SK-N-SH (cell line): ENCODE measurements at regions not wholly inside any gene's neighbourhood (a gene's known extent, or its start where the extent isn't known, plus 50 kb on each side); places are given as distances from the start of the nearest gene placed in this dataset.
"Not testable (repeated sequence)": the region's sequence is repeated elsewhere in the genome, so short reads cannot be mapped to it uniquely, and the experiment has no call there.

Experiments used
- CTCF ChIA-PET: fragments of 300-600, 350-600 bp; formaldehyde crosslinking; extraction: SDS; loops from one replicate; lab custom pipeline; 2021; lab: Yijun Ruan, JAX
- POLR2A ChIA-PET: fragments of 350-600 bp; sonication (Branson Sonifier 250); formaldehyde crosslinking; extraction: SDS; loops from one replicate; lab custom pipeline; 2020; ENCODE audit warnings: antibody characterized with exemption, inconsistent platforms; lab: Yijun Ruan, JAX
- DNase-seq: peaks from one replicate; pipeline ENCODE4 v3.0.0; 2012
- H2AFZ ChIP-seq: fragments of 200-600 bp; sonication (generic); 2 replicates; pipeline ENCODE4 v1.8.1; 2016; ENCODE audit warnings: antibody characterized with exemption, mild to moderate bottlenecking, low read depth
- H3F3A ChIP-seq: fragments of 200-600 bp; sonication (generic); replicated peaks from 2 replicates; pipeline ENCODE3; 2016; ENCODE audit warnings: antibody characterized with exemption, mild to moderate bottlenecking; ENCODE audit not compliant: insufficient read depth
- H3K27ac ChIP-seq, 2 experiments: fragments of 200-500 bp in 1 of 2; fragments of 200-600 bp in 1 of 2; sonication (Bioruptor generic) in 1 of 2; sonication (generic), shearing (Covaris generic) in 1 of 2; 2 replicates each; pipeline versions ENCODE4 v1.5.1 to v1.6.1; 2014 to 2016; ENCODE audit warnings: low read depth in 2 of 2, inconsistent platforms in 1 of 2, low read length in 1 of 2, mild to moderate bottlenecking in 1 of 2, mixed read lengths in 1 of 2
- H3K27me3 ChIP-seq: fragments of 200-600 bp; sonication (generic), shearing (Covaris generic); 2 replicates; pipeline ENCODE4 v1.6.1; 2016; ENCODE audit warnings: mixed run types; ENCODE audit not compliant: insufficient read depth
- H3K36me3 ChIP-seq, 2 experiments: fragments of 200-500 bp in 1 of 2; fragments of 200-600 bp in 1 of 2; sonication (Bioruptor generic) in 1 of 2; sonication (generic) in 1 of 2; replicated peaks in 1 of 2; 2 replicates each; pipeline versions ENCODE3 to v1.5.1; 2014 to 2016; ENCODE audit warnings: low read length in 1 of 2, mild to moderate bottlenecking in 1 of 2; ENCODE audit not compliant: insufficient read depth in 2 of 2, control insufficient read depth in 1 of 2
- H3K4me1 ChIP-seq, 2 experiments: fragments of 200-500 bp in 1 of 2; fragments of 200-600 bp in 1 of 2; sonication (Bioruptor generic) in 1 of 2; sonication (generic), shearing (Covaris generic) in 1 of 2; 2 replicates each; pipeline versions ENCODE4 v1.5.1 to v1.6.1; 2014 to 2016; ENCODE audit warnings: low read depth in 1 of 2, low read length in 1 of 2, mixed run types in 1 of 2; ENCODE audit not compliant: insufficient read depth in 2 of 2, control insufficient read depth in 1 of 2
- H3K4me2 ChIP-seq: fragments of 200-600 bp; sonication (generic), shearing (Covaris generic); 2 replicates; pipeline ENCODE4 v1.6.1; 2017; ENCODE audit warnings: mixed run types
- H3K4me3 ChIP-seq, 2 experiments: fragments of 200-500 bp in 1 of 2; fragments of 200-600 bp in 1 of 2; sonication (Bioruptor generic) in 1 of 2; sonication (generic), shearing (Covaris generic) in 1 of 2; 2 replicates each; pipeline versions ENCODE4 v1.5.1 to v1.8.1; 2014 to 2016; ENCODE audit warnings: low read depth in 2 of 2, inconsistent platforms in 1 of 2, low read length in 1 of 2, mild to moderate bottlenecking in 1 of 2, mixed read lengths in 1 of 2, moderate library complexity in 1 of 2
- H3K79me2 ChIP-seq: fragments of 200-600 bp; sonication (generic); 2 replicates; pipeline ENCODE4 v1.8.1; 2017; ENCODE audit warnings: mild to moderate bottlenecking; ENCODE audit not compliant: insufficient read depth
- H3K9ac ChIP-seq: fragments of 200-600 bp; sonication (generic); 2 replicates; pipeline ENCODE4 v1.6.1; 2017; ENCODE audit warnings: mixed run types
- H3K9me2 ChIP-seq: fragments of 200-600 bp; sonication (generic); 2 replicates; pipeline ENCODE4 v1.6.1; 2017; ENCODE audit warnings: mixed run types
- H3K9me3 ChIP-seq: fragments of 200-600 bp; sonication (generic); 2 replicates; pipeline ENCODE4 v1.6.1; 2017; ENCODE audit warnings: mixed run types, mild to moderate bottlenecking, moderate library complexity
- H4K20me1 ChIP-seq: fragments of 200-600 bp; sonication (generic); 2 replicates; pipeline ENCODE4 v1.6.1; 2017; ENCODE audit warnings: mild to moderate bottlenecking, mixed run types; ENCODE audit not compliant: insufficient read depth
- CTCF ChIP-seq: fragments of 200-600 bp; sonication (generic); IDR thresholded peaks from 2 replicates; pipeline ENCODE4 v1.6.1; 2017; ENCODE audit warnings: antibody characterized with exemption, mild to moderate bottlenecking, moderate library complexity
- ELF1 ChIP-seq: IDR thresholded peaks from 2 replicates; pipeline ENCODE4 v1.4.0; 2012
- EZH2phosphoT487 ChIP-seq: fragments of 200-600 bp; sonication (generic); IDR thresholded peaks from 2 replicates; pipeline ENCODE4 v1.6.1; 2017; ENCODE audit warnings: low read depth, mixed run types, mild to moderate bottlenecking, antibody characterized with exemption, moderate library complexity, borderline replicate concordance
- FOSL2 ChIP-seq: IDR thresholded peaks from 2 replicates; pipeline ENCODE4 v1.4.0; 2012; ENCODE audit warnings: low read depth, mild to moderate bottlenecking, moderate library complexity, borderline replicate concordance
- FOXM1 ChIP-seq: IDR thresholded peaks from 2 replicates; pipeline ENCODE4 v1.4.0; 2012; ENCODE audit warnings: low read depth, mild to moderate bottlenecking
- GABPA ChIP-seq: IDR thresholded peaks from 2 replicates; pipeline ENCODE4 v1.4.0; 2012; ENCODE audit warnings: low read depth, mild to moderate bottlenecking
- PBX3 ChIP-seq: IDR thresholded peaks from 2 replicates; pipeline ENCODE4; 2012
- POLR2AphosphoS5 ChIP-seq: IDR thresholded peaks from 2 replicates; pipeline ENCODE4 v1.6.1; 2012; ENCODE audit warnings: low read depth, low read length
- RAD21 ChIP-seq: IDR thresholded peaks from 2 replicates; pipeline ENCODE4 v1.6.1; 2012; ENCODE audit warnings: mild to moderate bottlenecking, low read length
- SIN3A ChIP-seq: IDR thresholded peaks from 2 replicates; pipeline ENCODE4 v1.6.1; 2012; ENCODE audit warnings: low read depth, mild to moderate bottlenecking, low read length, moderate library complexity, borderline replicate concordance
- TCF12 ChIP-seq: IDR thresholded peaks from 2 replicates; pipeline ENCODE4 v1.4.0; 2012
- TEAD4 ChIP-seq: IDR thresholded peaks from 2 replicates; pipeline ENCODE4 v1.4.0; 2012; ENCODE audit warnings: mild to moderate bottlenecking, borderline replicate concordance; ENCODE audit not compliant: insufficient read depth
- WGBS: methylation state at CpG from one replicate; pipeline ENCODE4 v1.1.6; 2017; ENCODE audit warnings: low lambda C conversion rate; 5-methylcytosine and 5-hydroxymethylcytosine counted together
- TF ChIP-seq, protein P1 (sequence below): IDR thresholded peaks from 2 replicates; pipeline ENCODE4 v1.4.0; 2012; ENCODE audit warnings: low read depth

- TF ChIP-seq CTCF (no peak), SIN3A (no peak), TEAD4 (no peak), PBX3 (peak; percentile 41), GABPA (no peak), RAD21 (no peak), FOXM1 (no peak), FOSL2 (peak; percentile 48; the same call in 1 of the 2 replicates)
- TF ChIP-seq, protein P1, sequence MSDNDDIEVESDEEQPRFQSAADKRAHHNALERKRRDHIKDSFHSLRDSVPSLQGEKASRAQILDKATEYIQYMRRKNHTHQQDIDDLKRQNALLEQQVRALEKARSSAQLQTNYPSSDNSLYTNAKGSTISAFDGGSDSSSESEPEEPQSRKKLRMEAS, result no peak
Measured at GRCh38 chr12:74780182-74780849, 242.7 kb downstream of the ATXN7L3B start (continued).

DNA sequence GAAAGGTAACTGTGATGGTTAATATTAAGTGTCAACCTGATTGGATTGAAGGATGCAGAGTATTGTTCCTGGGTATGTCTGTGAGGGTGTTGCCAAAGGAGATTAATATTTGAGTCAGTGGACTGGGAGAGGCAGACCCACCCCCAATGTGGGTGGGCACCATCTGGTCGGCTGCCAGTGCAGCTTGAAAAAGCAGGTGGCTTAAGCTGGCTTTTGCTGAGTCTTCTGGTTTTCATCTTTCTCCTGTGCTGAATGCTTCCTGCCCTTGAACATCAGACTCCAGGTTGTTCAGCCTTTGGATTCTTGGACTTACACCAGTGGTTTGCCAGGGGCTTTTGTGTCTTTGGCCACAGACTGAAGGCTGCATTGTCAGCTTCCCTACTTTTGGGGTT lies 243.2 kb downstream of the ATXN7L3B start:
- H4K20me1 ChIP-seq, H3K9ac ChIP-seq, H3K79me2 ChIP-seq, POLR2A ChIA-PET, H3K9me2 ChIP-seq, H3K36me3 ChIP-seq, H3K27me3 ChIP-seq, H3K4me3 ChIP-seq, H3K9me3 ChIP-seq, DNase-seq: not testable (repeated sequence)
- peaks cover 0 to 24% of the 10 kb centered on the region in 2 experiments; a peak in 2 of 4 replicates for H3K4me1 ChIP-seq
- WGBS, result 0% methylated on average over 1 of the region's 1 CpG
- peak overlapping the region; percentile 44 for H3K4me2 ChIP-seq
- H2AFZ ChIP-seq, result peak overlapping the region; percentile 20; the same call in 1 of the 2 replicates
- H3K27ac ChIP-seq, result peak overlapping the region in 1 of 2 experiments; percentile 73; a peak in 3 of 4 replicates
- peaks cover 12% of the 10 kb centered on the region for H3F3A ChIP-seq
- CTCF ChIA-PET, result interaction anchor here (1.2 kb wide), 1 partner anchor 92 kb away, joined by 3 read pairs; no protein-coding TSS in a partner anchor

GRCh38 chr12:74781991-74782485 lies 244.4 kb downstream of the ATXN7L3B start:
- H4K20me1 ChIP-seq, result no peaks in the 10 kb centered on the region
- ChIA-PET CTCF (no interaction called here), POLR2A (no interaction called here)
- H3K27ac ChIP-seq, result peak overlapping the region in 1 of 2 experiments; percentile 73; a peak in 2 of 4 replicates
- no peak overlapping the region for H3K9ac ChIP-seq
- peaks cover 12% of the 10 kb centered on the region for H3F3A ChIP-seq
- no peak overlapping the region for H3K4me2 ChIP-seq
- H3K9me2 ChIP-seq, result no peaks in the 10 kb centered on the region
- no peak overlapping the region for H3K4me3 ChIP-seq
- no peaks in the 10 kb centered on the region for H3K27me3 ChIP-seq
- H2AFZ ChIP-seq, result 0 out of 2 replicates have a peak overlapping the region, but pooled peaks have one; percentile 18
- DNase-seq, result no peak
- no peaks in the 10 kb centered on the region for H3K9me3 ChIP-seq
- TF ChIP-seq TCF12 (no peak), EZH2phosphoT487 (no peak), POLR2AphosphoS5 (no peak), RAD21 (no peak), ELF1 (no peak), PBX3 (0 out of 2 replicates have a peak, but pooled peaks have one; percentile 9)
- H3K36me3 ChIP-seq, result no peaks in the 10 kb centered on the region
- no peaks in the 10 kb centered on the region for H3K79me2 ChIP-seq
- WGBS, result 0% methylated on average over 1 of the region's 1 CpG
- H3K4me1 ChIP-seq, result peaks cover 0 to 24% of the 10 kb centered on the region in 2 experiments; a peak in 2 of 4 replicates
